ENCODE measurements at regions not wholly inside any gene's neighbourhood (a gene's known extent, or its start where the extent isn't known, plus 50 kb on each side); places are given as distances from the start of the nearest gene placed in this dataset.

GRCh38 chr12:83889745-83890144 lies 1022.9 kb downstream of the SLC6A15 start:
- H4K91ac ChIP-seq (ENCODE audit: insufficient read depth, low read depth, low read length) = no peak overlapping the region
- H3K36me3 ChIP-seq (ENCODE audit: control insufficient read depth, insufficient read depth, low read length) = no peaks in the 10 kb centered on the region
- no peak overlapping the region for H2BK15ac ChIP-seq (ENCODE audit: low read depth, low read length)
- in situ Hi-C loops (cut with MboI; ENCODE audit: low sequenced_read_pairs) = no loop called here
- no peak overlapping the region for H3K4ac ChIP-seq (ENCODE audit: low read depth, low read length)
- no peak overlapping the region for H3K9ac ChIP-seq (ENCODE audit: low read depth, low read length)
- H3K4me3 ChIP-seq (ENCODE audit: insufficient read depth, low read depth, low read length) = no peak overlapping the region
- no peak overlapping the region for H2BK20ac ChIP-seq (ENCODE audit: low read depth, low read length)
- H2BK120ac ChIP-seq (ENCODE audit: low read depth, low read length) = no peak overlapping the region
- H4K8ac ChIP-seq (ENCODE audit: low read depth in 2 of 2, low read length in 2 of 2) = no peak overlapping the region
- no peak overlapping the region for H4K5ac ChIP-seq (ENCODE audit: low read depth, low read length)
- no peaks in the 10 kb centered on the region for H3K9me1 ChIP-seq (ENCODE audit: insufficient read depth, low read length)
- no peaks in the 10 kb centered on the region for H3K4me1 ChIP-seq (ENCODE audit: control insufficient read depth, insufficient read depth, low read length)
- ChIA-PET CTCF (no interaction called here), POLR2A (ENCODE audit: unreplicated experiment) (no interaction called here)
- no peak overlapping the region for H3K56ac ChIP-seq (ENCODE audit: extremely low read depth, insufficient read depth, low read length)
- intact Hi-C loops (cut with micrococcal nuclease) = no loop called here
- no peaks in the 10 kb centered on the region for H3K27me3 ChIP-seq (ENCODE audit: control insufficient read depth, insufficient read depth, low read length)
- no peak overlapping the region for H3K14ac ChIP-seq (replicated peaks; ENCODE audit: low read depth, low read length)
- no TSS peak for BruUV-seq (replicated peaks)
- H2BK5ac ChIP-seq (ENCODE audit: low read depth, low read length, poor library complexity, severe bottlenecking) = no peak overlapping the region
- dilution Hi-C loops (cut with HindIII; ENCODE audit: low sequenced_read_pairs, unreplicated experiment) = no loop called here
- H4K20me1 ChIP-seq (ENCODE audit: insufficient read depth, low read length) = no peaks in the 10 kb centered on the region
- H3K9me3 ChIP-seq (ENCODE audit: control insufficient read depth, insufficient read depth, low read length) = no peaks in the 10 kb centered on the region
- H3K79me1 ChIP-seq (ENCODE audit: low read depth in 1 of 2, low read length in 2 of 2) = no peaks in the 10 kb centered on the region
- H3K27ac ChIP-seq (ENCODE audit: insufficient read depth, low read length) = no peak overlapping the region
- no peak overlapping the region for H2AK9ac ChIP-seq (replicated peaks; ENCODE audit: low read depth, low read length, poor library complexity)
- ATAC-seq (ENCODE audit: low read depth) = no peak
- no peak overlapping the region for H2AFZ ChIP-seq (replicated peaks; ENCODE audit: low read length, poor library complexity)
- H2AK5ac ChIP-seq (ENCODE audit: low read depth, low read length) = no peak overlapping the region
- no peak overlapping the region for H3K18ac ChIP-seq (ENCODE audit: low read depth, low read length)
- DNase-seq = no peak
- H3K4me2 ChIP-seq (ENCODE audit: low read depth, low read length) = no peak overlapping the region
- no peak overlapping the region for H3K23ac ChIP-seq (ENCODE audit: low read depth, low read length)
- TF ChIP-seq SMC3 (IDR thresholded peaks at IDR 0.05; ENCODE audit: low read depth, low read length) (no peak), RAD21 (IDR thresholded peaks at IDR 0.05; ENCODE audit: low read length) (no peak), BHLHE40 (IDR thresholded peaks at IDR 0.05; ENCODE audit: low read depth, low read length) (no peak), MAFK (IDR thresholded peaks at IDR 0.05; ENCODE audit: low read depth, low read length) (no peak), ELK1 (IDR thresholded peaks at IDR 0.05; ENCODE audit: borderline replicate concordance, low read depth, low read length) (no peak), MAZ (IDR thresholded peaks at IDR 0.05; ENCODE audit: borderline replicate concordance, low read depth, low read length) (no peak), USF2 (IDR thresholded peaks at IDR 0.05; ENCODE audit: low read depth, low read length) (no peak), NFE2L2 (IDR thresholded peaks at IDR 0.05; ENCODE audit: low read depth, low read length) (no peak), RCOR1 (IDR thresholded peaks at IDR 0.05; ENCODE audit: insufficient replicate concordance, low read length) (no peak)

Measured in IMR-90 (cell line).